Spleen (tissue), 11 donors: ENCODE measurements at regions not wholly inside any gene's neighbourhood (a gene's known extent, or its start where the extent isn't known, plus 50 kb on each side); places are given as distances from the start of the nearest gene placed in this dataset.

Experiments used
- DNase-seq: peaks from one replicate; pipeline ENCODE4 v3.0.0-alpha.2; 2020
- H3K27ac ChIP-seq, 8 donors: fragments of 200-600 bp; sonication (generic) in 7 of 8; 1 replicate in 4 of 8; 2 replicates in 4 of 8; pipeline versions ENCODE4 v1.5.0 to v1.8.0; 2016 to 2021; ENCODE audit warnings: inconsistent platforms in 4 of 8, mild to moderate bottlenecking in 4 of 8, moderate library complexity in 1 of 8
- H3K27me3 ChIP-seq, 7 donors: fragments of 200-600 bp; sonication (generic) in 6 of 7; replicated peaks in 1 of 7; 1 replicate in 4 of 7; 2 replicates in 3 of 7; pipeline versions ENCODE4 v1.5.0 to v1.8.0; 2016 to 2021; ENCODE audit warnings: inconsistent platforms in 3 of 7, mild to moderate bottlenecking in 1 of 7
- H3K36me3 ChIP-seq, 6 donors: fragments of 200-600 bp; sonication (generic) in 5 of 6; 1 replicate in 4 of 6; 2 replicates in 2 of 6; pipeline versions ENCODE4 v1.5.0 to v1.8.0; 2016 to 2021; ENCODE audit warnings: inconsistent platforms in 2 of 6
- H3K4me1 ChIP-seq, 6 donors: fragments of 200-600 bp; sonication (generic) in 5 of 6; 1 replicate in 3 of 6; 2 replicates in 3 of 6; pipeline versions ENCODE4 v1.5.0 to v1.8.0; 2016 to 2021; ENCODE audit warnings: inconsistent platforms in 3 of 6
- H3K4me3 ChIP-seq, 8 donors: fragments of 200-600 bp; sonication (generic) in 7 of 8; 1 replicate in 4 of 8; 2 replicates in 4 of 8; pipeline versions ENCODE4 v1.5.0 to v1.8.0; 2016 to 2021; ENCODE audit warnings: inconsistent platforms in 4 of 8, mild to moderate bottlenecking in 4 of 8, moderate library complexity in 2 of 8
- H3K9me3 ChIP-seq, 8 donors: fragments of 200-600 bp; sonication (generic) in 7 of 8; 1 replicate in 4 of 8; 2 replicates in 4 of 8; pipeline versions ENCODE4 v1.5.0 to v1.8.0; 2016 to 2021; ENCODE audit warnings: inconsistent platforms in 4 of 8
- POLR2A ChIP-seq, 3 donors: fragments of 450-650 bp; IDR thresholded peaks; one replicate each; pipeline ENCODE4 v1.5.1; 2017; ENCODE audit warnings: antibody characterized with exemption in 3 of 3, mild to moderate bottlenecking in 1 of 3
- POLR2AphosphoS5 ChIP-seq, 3 donors: sonication (generic); formaldehyde crosslinking; IDR thresholded peaks; one replicate each; pipeline ENCODE4 v1.5.1; 2017; ENCODE audit warnings: antibody characterized with exemption in 3 of 3
- WGBS, 5 donors: extraction: QIAGEN DNeasy Blood & Tissue Kit in 3 of 5; methylation state at CpG; one replicate each; pipeline versions ENCODE4 v1.1.5 to v1.1.7; 2013 to 2018; 5-methylcytosine and 5-hydroxymethylcytosine counted together
- intact Hi-C: fragments of 100-400 bp; cut with DNase I; formaldehyde crosslinking; loops from one replicate; pipeline ENCODE4 v1.15.0; 2023; ENCODE audit warnings: low total_unique reads
- TF ChIP-seq, protein P1 (sequence below), 11 experiments: fragments of 200-600 bp in 7 of 11; fragments of 450-650 bp in 4 of 11; sonication (generic) in 4 of 11; IDR thresholded peaks in 8 of 11; conservative IDR thresholded peaks in 3 of 11; 1 replicate in 7 of 11; 2 replicates in 4 of 11; pipeline versions ENCODE4 v1.4.0 to v1.8.0; 2016 to 2021; ENCODE audit warnings: antibody characterized with exemption in 11 of 11, inconsistent platforms in 4 of 11, mild to moderate bottlenecking in 1 of 11
- donor health status: healthy with polysubstance abuse.
- donor health status: DM: no; HTN: no; CAD: no; lungs with moderate emphysema.
- donor health status: DM: no; HTN: no; CAD: no.
- donor health status: Bipolar disorder and iron deficiency.
- donor health status: healthy.
- donor health status: DM: no; HTN: no; CAD: no.
- donor health status: DM: yes; HTN: yes; CAD: no.

DNA sequence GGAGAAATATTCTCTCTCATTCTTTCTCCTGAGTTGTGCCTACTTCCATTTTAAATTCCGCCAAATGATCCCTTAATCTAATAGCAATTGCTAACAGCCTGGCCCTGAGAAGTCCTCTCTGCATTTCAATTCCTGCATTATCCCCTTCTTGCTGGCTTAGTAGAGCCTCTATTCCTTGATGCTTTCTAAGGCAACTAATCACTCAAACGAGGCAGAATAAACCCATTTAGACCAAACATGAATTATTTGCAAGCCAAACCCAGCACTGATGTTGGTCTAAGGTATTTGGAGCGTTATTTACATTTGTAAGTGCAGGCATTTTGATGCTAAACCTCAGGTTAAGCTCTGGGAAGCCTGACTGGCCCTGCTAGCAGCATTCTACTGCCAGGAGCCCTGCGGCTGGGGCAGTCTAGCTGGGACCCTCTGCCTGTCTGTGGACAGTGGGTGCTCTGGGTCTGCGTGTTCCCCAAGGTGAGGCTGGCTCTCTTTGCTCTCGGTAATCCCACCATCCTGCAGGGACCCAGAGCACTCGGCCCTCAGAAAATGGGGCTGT is 173.1 kb upstream of the HS6ST1 start:
- intact Hi-C loops = no loop called here
- no peak for DNase-seq
- Histone ChIP-seq H3K4me1 (peaks cover 0 to 17% (median 3%) of the 10 kb centered on the region in 6 donors), H3K27ac (no peak overlapping the region), H3K27me3 (no peaks in the 10 kb centered on the region), H3K9me3 (peaks cover 0 to 13% (median 0%) of the 10 kb centered on the region in 8 donors), H3K4me3 (no peak overlapping the region), H3K36me3 (no peaks in the 10 kb centered on the region)
- WGBS, 5 donors = 88 to 96% (median 90%) methylated on average over 6 to 7 of the region's 7 CpGs
- TF ChIP-seq POLR2A (IDR thresholded peaks at IDR 0.05) (no peak), POLR2AphosphoS5 (IDR thresholded peaks at IDR 0.05) (no peak)
- TF ChIP-seq, protein P1, sequence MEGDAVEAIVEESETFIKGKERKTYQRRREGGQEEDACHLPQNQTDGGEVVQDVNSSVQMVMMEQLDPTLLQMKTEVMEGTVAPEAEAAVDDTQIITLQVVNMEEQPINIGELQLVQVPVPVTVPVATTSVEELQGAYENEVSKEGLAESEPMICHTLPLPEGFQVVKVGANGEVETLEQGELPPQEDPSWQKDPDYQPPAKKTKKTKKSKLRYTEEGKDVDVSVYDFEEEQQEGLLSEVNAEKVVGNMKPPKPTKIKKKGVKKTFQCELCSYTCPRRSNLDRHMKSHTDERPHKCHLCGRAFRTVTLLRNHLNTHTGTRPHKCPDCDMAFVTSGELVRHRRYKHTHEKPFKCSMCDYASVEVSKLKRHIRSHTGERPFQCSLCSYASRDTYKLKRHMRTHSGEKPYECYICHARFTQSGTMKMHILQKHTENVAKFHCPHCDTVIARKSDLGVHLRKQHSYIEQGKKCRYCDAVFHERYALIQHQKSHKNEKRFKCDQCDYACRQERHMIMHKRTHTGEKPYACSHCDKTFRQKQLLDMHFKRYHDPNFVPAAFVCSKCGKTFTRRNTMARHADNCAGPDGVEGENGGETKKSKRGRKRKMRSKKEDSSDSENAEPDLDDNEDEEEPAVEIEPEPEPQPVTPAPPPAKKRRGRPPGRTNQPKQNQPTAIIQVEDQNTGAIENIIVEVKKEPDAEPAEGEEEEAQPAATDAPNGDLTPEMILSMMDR (IDR thresholded peaks at IDR 0.05 in 8 of 11, conservative IDR thresholded peaks at IDR 0.05 in 3 of 11) = no peak

DNA sequence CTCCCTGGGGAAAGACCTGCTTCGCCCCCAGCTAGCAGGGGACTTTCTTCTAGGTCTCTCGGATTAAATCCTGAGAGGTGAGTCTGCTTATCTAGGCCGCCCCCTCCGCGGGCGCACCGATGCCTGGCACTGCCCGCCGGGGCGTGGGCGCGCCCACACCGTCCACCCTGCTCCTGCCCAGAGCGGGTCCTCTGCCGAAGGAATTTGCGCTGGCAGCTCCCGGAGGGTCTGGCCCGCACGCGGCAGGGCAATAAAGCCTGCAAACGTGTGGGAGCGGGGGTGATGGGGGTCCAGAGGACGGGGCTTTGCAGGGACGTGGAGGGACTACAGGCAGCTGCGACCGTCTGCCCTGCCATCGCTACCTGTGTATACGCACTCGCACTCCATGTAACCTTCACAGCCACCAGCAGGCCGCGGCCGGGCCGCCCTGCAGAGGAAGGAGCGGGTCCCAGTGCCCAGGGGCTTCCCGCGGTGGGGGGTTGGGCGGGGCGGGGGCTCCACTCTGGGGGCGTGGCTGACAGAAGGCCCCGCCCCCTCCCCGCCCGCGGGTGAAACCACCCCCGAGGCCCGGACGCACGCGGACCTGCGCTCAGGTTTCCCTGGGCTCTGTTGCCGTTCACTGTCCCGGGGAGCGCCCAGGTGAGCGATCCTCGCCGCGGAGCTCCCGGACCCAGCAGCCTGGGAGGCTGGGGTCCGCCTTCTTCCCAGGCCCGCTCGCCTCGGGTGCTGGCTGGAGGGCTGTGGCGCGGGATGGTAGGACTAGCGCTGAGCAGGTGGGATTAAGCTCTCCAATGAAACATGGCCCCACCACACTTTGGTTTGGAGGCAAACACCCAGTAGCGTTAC is 174.5 kb upstream of the HS6ST1 start:
- no peak for DNase-seq
- H3K4me3 ChIP-seq = no peak overlapping the region
- TF ChIP-seq POLR2A (IDR thresholded peaks at IDR 0.05) (no peak), POLR2AphosphoS5 (IDR thresholded peaks at IDR 0.05) (no peak)
- H3K27ac ChIP-seq = no peak overlapping the region
- peaks cover 0 to 13% (median 0%) of the 10 kb centered on the region in 8 donors for H3K9me3 ChIP-seq
- H3K4me1 ChIP-seq = peaks cover 0 to 17% (median 3%) of the 10 kb centered on the region in 6 donors
- H3K27me3 ChIP-seq = no peaks in the 10 kb centered on the region
- 83 to 94% (median 93%) methylated on average over 26 to 65 of the region's 65 CpGs for WGBS, 5 donors
- no peaks in the 10 kb centered on the region for H3K36me3 ChIP-seq
- intact Hi-C loops = no loop called here

DNA sequence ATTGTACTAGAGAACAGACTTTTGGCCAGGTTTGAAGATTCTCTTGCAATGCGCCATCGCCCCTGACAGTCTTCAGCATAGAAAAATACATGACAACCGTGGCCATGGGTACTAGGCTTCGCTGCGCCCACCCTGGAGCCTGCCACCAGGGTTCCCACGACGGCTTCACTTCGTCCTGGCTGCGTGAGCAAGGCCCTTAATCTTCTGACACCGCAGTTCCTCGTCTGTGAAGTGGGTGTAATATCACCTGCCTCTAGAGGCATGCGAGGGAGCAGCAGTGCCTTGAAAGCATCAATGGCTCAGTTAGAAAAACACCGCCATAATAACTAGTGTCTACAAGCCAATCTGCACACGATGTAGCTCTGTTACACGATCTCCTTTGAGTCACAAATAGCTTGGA is 175.2 kb upstream of the HS6ST1 start:
- peaks cover 0 to 13% (median 0%) of the 10 kb centered on the region in 8 donors for H3K9me3 ChIP-seq
- no peak overlapping the region for H3K4me3 ChIP-seq
- H3K27ac ChIP-seq = peak overlapping the region in 3 of 8 donors; percentile 22 to 55 (median 28)
- TF ChIP-seq POLR2AphosphoS5 (IDR thresholded peaks at IDR 0.05) (no peak), POLR2A (IDR thresholded peaks at IDR 0.05) (no peak)
- TF ChIP-seq, protein P1 (IDR thresholded peaks at IDR 0.05 in 8 of 11, conservative IDR thresholded peaks at IDR 0.05 in 3 of 11) = no peak
- H3K27me3 ChIP-seq = no peaks in the 10 kb centered on the region
- WGBS, 5 donors = 83 to 90% (median 88%) methylated on average over 15 of the region's 15 CpGs
- intact Hi-C loops = no loop called here
- DNase-seq = no peak
- no peaks in the 10 kb centered on the region for H3K36me3 ChIP-seq
- H3K4me1 ChIP-seq = peaks cover 0 to 17% (median 3%) of the 10 kb centered on the region in 6 donors

DNA sequence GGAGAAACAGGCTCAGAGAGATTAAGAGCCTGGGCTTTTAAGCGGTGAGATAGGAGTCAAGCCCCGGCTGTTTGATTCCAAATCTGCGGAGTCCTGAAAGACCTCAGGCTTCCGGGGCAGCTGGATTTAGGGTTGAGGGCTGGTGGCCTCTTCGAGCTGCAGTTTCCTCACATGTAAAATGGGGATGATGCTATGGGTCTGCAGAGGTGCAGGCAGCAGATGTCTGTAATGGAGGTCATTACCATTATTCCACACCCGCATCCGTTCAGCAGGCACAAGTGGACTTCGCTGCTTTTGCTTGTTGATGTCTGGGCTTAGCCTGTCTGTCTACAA is 175.6 kb upstream of the HS6ST1 start:
- H3K36me3 ChIP-seq = no peaks in the 10 kb centered on the region
- peaks cover 0 to 17% (median 3%) of the 10 kb centered on the region in 6 donors for H3K4me1 ChIP-seq
- H3K27ac ChIP-seq = peak overlapping the region in 3 of 8 donors; percentile 22 to 55 (median 28)
- 79 to 84% (median 81%) methylated on average over 8 of the region's 8 CpGs for WGBS, 5 donors
- DNase-seq = no peak
- no peak overlapping the region for H3K4me3 ChIP-seq
- H3K27me3 ChIP-seq = no peaks in the 10 kb centered on the region
- no peak for TF ChIP-seq POLR2A (IDR thresholded peaks at IDR 0.05)
- TF ChIP-seq POLR2AphosphoS5 (IDR thresholded peaks at IDR 0.05) = peak in 1 of 3 donors; percentile 13
- TF ChIP-seq, protein P1 (IDR thresholded peaks at IDR 0.05 in 8 of 11, conservative IDR thresholded peaks at IDR 0.05 in 3 of 11) = no peak
- intact Hi-C loops = no loop called here
- peaks cover 0 to 13% (median 0%) of the 10 kb centered on the region in 8 donors for H3K9me3 ChIP-seq
